ENCODE measurements at regions not wholly inside any gene's neighbourhood (a gene's known extent, or its start where the extent isn't known, plus 50 kb on each side); places are given as distances from the start of the nearest gene placed in this dataset.
"Not testable (repeated sequence)": the region's sequence is repeated elsewhere in the genome, so short reads cannot be mapped to it uniquely, and the experiment has no call there.

DNA sequence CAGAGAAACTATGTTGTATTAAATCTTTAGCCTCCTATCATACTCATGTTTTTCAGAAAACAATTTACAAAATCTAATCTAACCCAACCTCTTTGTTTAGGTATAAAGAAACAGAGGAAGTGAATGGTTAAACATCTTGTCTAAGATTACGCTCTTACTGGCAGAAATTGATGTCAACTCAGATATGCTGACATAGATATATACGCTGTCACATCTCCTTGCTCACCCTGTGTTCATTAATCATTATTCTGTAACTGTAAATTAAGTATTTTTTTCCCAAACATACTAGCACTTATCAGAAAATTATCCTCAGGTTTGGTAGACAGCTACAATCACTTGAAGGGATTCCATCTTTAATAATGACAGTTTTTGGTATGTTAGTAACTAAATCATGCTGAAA is 1127.6 kb upstream of the SEL1L start:
- intact Hi-C loops (cut with micrococcal nuclease), result no loop called here

DNA sequence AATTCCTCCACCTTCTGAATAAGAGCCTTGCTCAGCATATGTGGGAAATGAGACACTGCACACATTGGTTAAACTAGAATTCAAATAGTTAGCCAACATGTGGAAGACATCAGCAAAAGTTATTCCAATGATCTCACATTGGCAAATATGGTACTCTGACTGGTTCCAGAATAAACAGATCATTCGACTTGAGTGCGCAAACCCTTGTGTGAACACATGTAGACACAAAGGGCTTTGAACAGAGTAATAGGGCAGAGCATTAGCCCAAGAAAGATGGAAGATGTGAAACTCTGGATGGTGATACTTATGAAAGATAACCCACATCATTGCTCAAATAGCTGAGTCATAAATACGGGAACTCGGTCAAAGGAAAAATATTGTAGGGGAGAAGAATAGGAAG is 1133.4 kb upstream of the SEL1L start:
- intact Hi-C loops (cut with micrococcal nuclease), result loop anchor here (5.0 kb wide), 1 partner anchor 735 kb away; no protein-coding TSS in a partner anchor

DNA sequence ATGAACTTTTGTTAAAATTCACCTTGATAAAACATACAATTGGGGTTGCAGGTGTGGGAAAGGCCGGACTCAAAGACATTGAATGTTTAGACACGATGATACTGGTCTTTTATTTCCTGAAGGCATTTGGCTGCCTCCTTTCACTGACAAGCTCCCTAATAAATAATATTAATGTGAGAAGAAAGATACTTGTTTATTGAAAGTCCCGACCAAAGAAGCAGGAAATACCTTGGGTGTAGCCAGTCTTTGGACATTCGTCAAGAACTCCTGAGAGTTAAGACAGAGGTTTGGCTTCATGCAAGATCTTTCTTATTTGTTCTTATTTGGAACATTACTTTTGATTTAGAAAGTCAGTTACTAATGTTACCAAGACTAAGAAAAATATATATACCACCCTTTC is 1133.8 kb upstream of the SEL1L start:
- intact Hi-C loops (cut with micrococcal nuclease), result loop anchor here (5.0 kb wide), 1 partner anchor 735 kb away; no protein-coding TSS in a partner anchor

DNA sequence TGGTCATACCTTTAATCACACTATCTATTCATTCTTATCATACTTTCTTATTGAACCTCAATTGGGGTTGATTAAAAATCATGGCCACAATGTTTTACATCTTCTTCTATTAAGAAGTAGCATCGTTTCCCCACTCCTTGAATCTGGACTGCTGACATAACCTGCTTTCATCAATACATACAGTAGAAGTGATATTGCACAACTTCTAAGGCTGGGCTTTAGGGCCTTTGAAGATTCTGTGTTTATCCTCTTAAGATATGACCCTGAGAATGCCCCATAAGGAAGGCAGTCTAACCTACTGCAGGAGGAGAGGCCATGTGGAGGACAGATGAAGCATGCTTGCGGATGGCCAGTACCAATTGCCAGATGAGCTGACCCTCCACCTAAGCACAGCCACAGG is 1142.8 kb upstream of the SEL1L start:
- intact Hi-C loops (cut with micrococcal nuclease), result no loop called here

DNA sequence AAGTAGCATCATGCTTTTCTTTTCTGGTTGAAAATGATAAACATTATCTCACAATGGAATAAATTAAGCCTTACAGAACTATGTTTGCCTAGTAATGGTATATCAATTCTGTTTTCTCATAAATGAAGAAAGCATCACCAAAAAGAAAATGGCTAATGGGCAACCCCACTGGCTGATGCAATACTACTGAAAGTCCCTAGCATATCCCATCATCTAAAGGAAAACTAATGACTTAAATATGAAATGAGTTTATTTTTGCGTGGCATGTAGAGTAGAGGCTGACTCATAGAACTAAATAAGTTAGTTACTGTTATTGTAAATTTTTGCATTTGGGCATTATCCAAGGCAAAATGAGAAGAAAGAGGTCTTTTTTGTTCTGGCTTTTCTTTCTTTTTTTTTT is 1156.3 kb upstream of the SEL1L start:
- intact Hi-C loops (cut with micrococcal nuclease), result no loop called here

- intact Hi-C loops (cut with micrococcal nuclease), result not testable (repeated sequence)
Observed at GRCh38 chr14:82691191-82691590, 1157.5 kb upstream of the SEL1L start.

DNA sequence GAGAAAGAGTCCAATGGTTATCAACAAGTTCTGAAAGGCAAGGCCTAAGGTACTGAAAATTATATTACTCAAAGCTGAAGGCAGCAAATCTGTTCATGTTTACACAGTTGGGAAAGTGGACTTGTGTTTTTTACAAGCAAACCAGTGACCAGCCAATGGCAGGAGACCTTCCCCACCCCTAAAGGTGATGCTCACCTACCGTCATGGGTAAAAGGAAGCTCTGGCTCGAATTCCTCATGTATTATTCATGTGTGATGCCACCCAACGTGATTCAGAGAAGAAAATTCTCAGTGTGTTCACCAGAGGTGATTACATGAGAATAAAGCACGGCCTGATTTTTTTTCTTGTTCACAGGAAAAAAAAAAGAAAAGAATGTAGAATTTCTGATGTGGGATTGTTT is 1161.2 kb upstream of the SEL1L start:
- intact Hi-C loops (cut with micrococcal nuclease), result no loop called here

DNA sequence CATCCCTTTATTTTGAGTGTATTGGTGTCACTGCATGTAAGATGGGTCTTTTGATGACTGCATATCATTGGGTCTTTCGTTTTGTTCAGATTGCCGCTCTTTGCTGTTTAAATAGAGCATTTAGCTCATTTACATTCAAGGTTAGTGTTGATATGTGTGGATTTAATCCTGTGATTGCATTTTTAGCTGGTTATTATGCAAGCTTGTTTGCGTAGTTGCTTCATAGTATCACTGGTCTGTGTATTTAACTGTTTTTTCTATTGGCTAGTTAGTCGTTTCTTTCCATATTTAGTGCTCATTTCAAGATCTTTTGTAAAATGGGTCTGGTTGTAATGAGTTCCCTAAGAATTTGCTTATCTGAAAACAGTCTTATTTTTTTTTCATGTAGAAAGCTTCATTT is 1170.6 kb upstream of the SEL1L start:
- intact Hi-C loops (cut with micrococcal nuclease), result no loop called here

DNA sequence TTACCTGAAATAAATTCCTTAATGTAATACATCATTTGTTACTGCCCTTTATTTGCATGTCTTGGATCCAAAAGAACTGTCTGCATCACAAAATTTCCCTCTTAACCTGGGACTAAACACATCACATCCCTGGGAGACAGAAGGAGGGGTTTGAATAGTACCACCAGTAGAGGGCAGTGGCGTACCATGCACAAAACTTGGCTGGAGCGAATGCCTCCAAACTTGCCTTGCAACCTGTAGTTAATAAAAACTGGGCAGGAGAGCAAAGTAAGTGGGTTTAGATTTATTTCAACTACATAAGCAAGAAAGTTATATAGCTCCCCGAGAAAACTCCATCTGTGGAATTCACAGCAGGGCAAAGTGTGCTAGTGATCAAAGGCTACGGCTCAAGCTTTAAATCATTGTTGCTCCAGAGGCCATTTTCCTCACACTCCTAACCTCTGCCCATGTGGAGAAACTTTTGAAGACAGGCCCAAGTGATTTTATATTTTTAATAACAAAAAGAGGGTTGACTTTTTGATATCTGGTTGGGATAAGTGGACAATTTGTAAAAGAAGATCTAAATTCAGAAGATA is 1176.7 kb upstream of the SEL1L start:
- intact Hi-C loops (cut with micrococcal nuclease), result no loop called here

- intact Hi-C loops (cut with micrococcal nuclease), result no loop called here
Observed at GRCh38 chr14:82719617-82720016, 1186.0 kb upstream of the SEL1L start.

- intact Hi-C loops (cut with micrococcal nuclease), result no loop called here
Observed at GRCh38 chr14:82720431-82720830, 1186.8 kb upstream of the SEL1L start.

GRCh38 chr14:82720946-82721345 is 1187.3 kb upstream of the SEL1L start:
- intact Hi-C loops (cut with micrococcal nuclease), result no loop called here

- intact Hi-C loops (cut with micrococcal nuclease), result no loop called here
Observed at GRCh38 chr14:82724316-82724715, 1190.7 kb upstream of the SEL1L start.

GRCh38 chr14:82725213-82725612 is 1191.6 kb upstream of the SEL1L start:
- intact Hi-C loops (cut with micrococcal nuclease), result no loop called here

- intact Hi-C loops (cut with micrococcal nuclease), result no loop called here
Observed at GRCh38 chr14:82731526-82731925, 1197.9 kb upstream of the SEL1L start.

DNA sequence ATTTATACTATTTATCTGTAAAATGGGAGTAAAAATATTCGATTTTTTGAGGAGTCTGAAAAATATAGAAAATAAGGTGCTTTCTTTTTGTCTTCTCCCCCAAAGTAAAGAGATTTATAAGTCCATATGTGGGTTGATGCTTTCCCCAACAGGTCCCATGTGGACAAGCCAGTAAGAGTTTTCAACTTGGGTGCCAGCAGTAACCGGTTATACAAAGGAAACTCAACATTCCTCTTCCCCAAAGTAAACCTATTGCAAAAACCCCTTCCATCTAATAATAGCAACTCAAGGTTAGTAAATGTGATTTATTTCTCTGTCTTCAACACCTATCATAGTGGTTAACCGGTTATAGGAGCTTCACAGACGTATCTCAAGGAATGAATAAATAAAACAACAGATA is 1206.9 kb upstream of the SEL1L start:
- intact Hi-C loops (cut with micrococcal nuclease), result no loop called here

DNA sequence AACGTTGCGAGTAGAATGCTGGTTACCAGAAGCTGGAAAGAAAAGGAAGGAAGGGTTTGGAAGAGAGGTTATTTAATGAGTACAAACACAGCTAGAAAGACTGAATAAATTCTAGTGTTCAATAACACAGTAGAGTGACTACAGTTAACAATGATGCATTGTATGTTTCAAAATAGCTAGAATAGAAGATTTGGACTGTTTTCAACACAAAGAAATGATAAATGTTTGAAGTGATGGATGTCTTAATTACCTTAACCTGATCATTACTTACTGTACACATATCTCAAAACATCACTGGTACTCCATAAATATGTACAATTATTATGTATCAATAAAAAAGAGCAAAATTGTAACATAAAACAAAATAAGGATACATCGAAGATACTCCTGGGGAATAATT is 1221.8 kb upstream of the SEL1L start:
- intact Hi-C loops (cut with micrococcal nuclease), result no loop called here

- intact Hi-C loops (cut with micrococcal nuclease), result no loop called here
Observed at GRCh38 chr14:82755923-82756322, 1222.3 kb upstream of the SEL1L start.

DNA sequence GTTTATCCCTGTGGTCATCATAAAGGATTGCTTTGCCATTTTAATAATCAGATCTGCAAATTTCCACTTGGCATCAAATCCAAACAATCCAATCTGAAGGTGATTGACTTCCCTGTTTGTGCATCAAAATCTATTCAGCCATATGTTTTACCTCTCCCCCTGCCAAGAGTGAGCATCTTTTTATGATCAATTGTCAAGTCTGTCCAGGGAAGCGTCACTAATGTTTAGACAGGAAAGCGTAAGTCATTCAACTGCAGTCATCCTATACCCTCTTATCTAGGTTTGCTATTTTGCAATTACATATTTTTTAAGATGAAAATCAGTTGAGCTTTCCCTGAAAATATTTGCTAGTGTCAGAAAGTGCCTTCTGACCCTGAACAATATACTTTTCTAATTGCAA is 1224.1 kb upstream of the SEL1L start:
- intact Hi-C loops (cut with micrococcal nuclease), result no loop called here

GRCh38 chr14:82759656-82760055 is 1226.0 kb upstream of the SEL1L start:
- intact Hi-C loops (cut with micrococcal nuclease), result no loop called here

GRCh38 chr14:82766123-82766522 is 1232.5 kb upstream of the SEL1L start:
- intact Hi-C loops (cut with micrococcal nuclease), result no loop called here

- intact Hi-C loops (cut with micrococcal nuclease), result no loop called here
Observed at GRCh38 chr14:82766996-82767395, 1233.3 kb upstream of the SEL1L start.

GRCh38 chr14:82776958-82777357 is 1243.3 kb upstream of the SEL1L start:
- intact Hi-C loops (cut with micrococcal nuclease), result no loop called here

DNA sequence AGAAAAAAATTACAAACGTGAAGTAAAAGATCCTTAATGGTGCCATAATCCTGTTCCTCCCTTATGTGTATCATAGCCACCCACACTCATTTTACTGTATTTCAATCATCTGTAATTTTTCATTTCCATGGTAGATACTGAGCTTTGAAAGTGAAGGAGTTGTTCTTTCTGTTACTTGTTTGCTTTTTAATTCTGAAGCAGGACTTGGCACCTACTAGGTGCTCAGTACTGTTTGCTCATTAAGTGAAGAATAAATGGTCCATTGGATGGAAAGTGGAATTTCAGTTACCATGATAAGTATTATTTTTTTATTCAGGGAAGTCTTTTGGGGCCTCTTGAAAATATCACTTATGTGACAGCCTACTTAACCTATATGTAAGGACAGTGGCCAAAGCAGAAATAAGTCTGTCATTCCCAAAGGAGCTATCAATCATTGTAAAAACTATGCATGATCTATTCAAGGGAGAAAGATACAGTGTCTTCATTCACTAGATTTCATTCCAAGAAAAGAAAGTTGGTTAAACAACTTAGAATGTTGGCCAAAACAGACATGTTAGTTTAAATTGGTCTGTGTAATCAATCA is 1244.4 kb upstream of the SEL1L start:
- intact Hi-C loops (cut with micrococcal nuclease), result no loop called here

Measured in T-helper 2 cell treated with Interferon-gamma antibody and Interleukin-4, amounts not matched to agents 100 ng/mL and 5 ng/mL, for 36 hours (primary cell).